ENCODE measurements at regions not wholly inside any gene's neighbourhood (a gene's known extent, or its start where the extent isn't known, plus 50 kb on each side); places are given as distances from the start of the nearest gene placed in this dataset.

DNA sequence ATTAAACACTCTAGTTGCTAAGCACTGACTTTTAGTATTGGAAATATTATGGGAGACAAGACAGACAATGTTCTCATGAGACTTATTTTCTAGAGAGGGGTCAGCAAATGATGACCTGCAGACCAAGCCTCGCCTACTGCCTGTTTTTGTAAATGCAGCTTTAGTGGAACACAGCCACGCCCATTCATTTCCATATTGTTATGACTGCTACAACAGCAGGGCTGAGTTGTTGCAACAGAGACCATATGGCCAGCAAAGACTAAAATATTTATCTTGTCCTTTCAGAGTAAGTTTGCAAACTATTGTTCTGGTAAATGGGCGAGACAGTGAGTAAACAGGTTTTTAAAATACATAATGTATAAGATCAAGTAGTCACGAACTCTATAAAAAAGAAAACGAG lies 570.2 kb downstream of the NTRK3 start:
- no peak for DNase-seq (ENCODE audit: low spot score in 2 of 2)
- intact Hi-C loops (cut with DNase I): no loop called here
- Histone ChIP-seq H3K9me3 (peaks cover 0 to 4% of the 10 kb centered on the region in 2 donors), H3K27ac (no peak overlapping the region), H3K27me3 (no peaks in the 10 kb centered on the region), H3K4me1 (no peaks in the 10 kb centered on the region), H3K36me3 (no peaks in the 10 kb centered on the region), H3K4me3 (no peak overlapping the region)
- TF ChIP-seq, protein P1, sequence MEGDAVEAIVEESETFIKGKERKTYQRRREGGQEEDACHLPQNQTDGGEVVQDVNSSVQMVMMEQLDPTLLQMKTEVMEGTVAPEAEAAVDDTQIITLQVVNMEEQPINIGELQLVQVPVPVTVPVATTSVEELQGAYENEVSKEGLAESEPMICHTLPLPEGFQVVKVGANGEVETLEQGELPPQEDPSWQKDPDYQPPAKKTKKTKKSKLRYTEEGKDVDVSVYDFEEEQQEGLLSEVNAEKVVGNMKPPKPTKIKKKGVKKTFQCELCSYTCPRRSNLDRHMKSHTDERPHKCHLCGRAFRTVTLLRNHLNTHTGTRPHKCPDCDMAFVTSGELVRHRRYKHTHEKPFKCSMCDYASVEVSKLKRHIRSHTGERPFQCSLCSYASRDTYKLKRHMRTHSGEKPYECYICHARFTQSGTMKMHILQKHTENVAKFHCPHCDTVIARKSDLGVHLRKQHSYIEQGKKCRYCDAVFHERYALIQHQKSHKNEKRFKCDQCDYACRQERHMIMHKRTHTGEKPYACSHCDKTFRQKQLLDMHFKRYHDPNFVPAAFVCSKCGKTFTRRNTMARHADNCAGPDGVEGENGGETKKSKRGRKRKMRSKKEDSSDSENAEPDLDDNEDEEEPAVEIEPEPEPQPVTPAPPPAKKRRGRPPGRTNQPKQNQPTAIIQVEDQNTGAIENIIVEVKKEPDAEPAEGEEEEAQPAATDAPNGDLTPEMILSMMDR (IDR thresholded peaks at IDR 0.05): no peak

DNA sequence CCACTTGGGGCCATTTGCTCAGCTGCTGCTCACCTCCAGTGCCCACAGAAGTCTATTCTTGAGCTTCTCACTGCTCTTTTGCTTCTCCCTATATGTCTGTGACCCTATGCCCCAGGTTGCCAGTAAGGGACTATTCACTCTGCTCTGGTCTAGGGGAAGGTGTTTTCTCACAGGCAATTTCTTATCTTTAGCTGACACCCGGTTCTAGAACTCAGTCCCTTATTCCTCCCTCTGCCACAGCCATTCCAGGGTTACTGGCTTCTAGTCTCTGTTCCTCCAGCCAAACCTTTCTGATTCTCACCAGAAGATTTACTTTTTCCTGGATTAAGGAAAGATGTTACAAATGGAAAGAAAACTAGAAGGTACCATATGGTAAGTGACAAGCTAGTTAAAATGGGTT lies 574.0 kb downstream of the NTRK3 start:
- intact Hi-C loops (cut with DNase I): no loop called here
- Histone ChIP-seq H3K36me3 (no peaks in the 10 kb centered on the region), H3K27me3 (no peaks in the 10 kb centered on the region), H3K4me1 (peaks cover 0 to 2% of the 10 kb centered on the region in 2 donors), H3K9me3 (no peaks in the 10 kb centered on the region), H3K27ac (no peak overlapping the region), H3K4me3 (no peak overlapping the region)
- DNase-seq (ENCODE audit: low spot score in 2 of 2): no peak
- TF ChIP-seq, protein P1 (IDR thresholded peaks at IDR 0.05): no peak

DNA sequence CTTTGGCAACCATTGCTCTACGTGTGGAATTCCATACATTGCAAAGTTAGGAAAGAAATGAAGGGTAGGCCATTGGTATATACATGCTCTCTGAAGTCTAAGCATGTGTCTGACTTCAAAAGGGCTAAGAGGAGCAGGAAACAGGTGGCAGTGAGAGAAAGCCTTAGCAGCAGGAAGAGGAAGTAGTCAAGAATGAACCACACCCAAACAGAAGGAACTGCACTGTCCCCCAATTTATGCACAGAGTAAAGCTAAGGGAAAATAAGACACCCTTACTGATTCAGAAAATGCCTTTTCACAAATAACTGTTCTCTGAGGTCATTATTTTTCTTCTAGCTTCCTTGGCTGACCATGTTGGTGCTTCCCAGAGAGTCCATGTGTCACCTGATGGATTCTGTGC lies 575.4 kb downstream of the NTRK3 start:
- no peak overlapping the region for H3K27ac ChIP-seq
- TF ChIP-seq, protein P1 (IDR thresholded peaks at IDR 0.05): no peak
- intact Hi-C loops (cut with DNase I): no loop called here
- no peaks in the 10 kb centered on the region for H3K36me3 ChIP-seq
- no peak overlapping the region for H3K4me3 ChIP-seq
- no peak for DNase-seq (ENCODE audit: low spot score in 2 of 2)
- peaks cover 0 to 2% of the 10 kb centered on the region in 2 donors for H3K4me1 ChIP-seq
- H3K27me3 ChIP-seq: no peaks in the 10 kb centered on the region
- H3K9me3 ChIP-seq: no peaks in the 10 kb centered on the region

DNA sequence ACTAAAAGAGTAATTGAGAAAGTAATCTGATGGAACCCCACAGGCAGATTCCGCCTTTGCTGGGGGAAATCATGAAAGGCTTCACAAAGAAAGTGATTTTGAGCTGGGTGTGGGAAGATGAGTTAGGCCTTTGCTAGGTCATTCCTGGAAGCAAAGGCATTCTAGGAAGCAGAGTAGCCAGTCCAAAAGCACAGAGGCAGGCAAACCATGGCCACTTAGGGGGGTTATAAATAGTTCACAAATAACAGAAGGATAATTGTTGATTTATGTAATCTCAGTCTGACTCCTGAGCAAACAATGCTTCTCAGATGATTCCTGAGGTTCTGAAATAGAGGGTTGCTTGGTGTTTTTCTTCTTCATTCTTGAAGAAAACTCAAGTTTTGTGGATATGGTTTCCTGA lies 576.3 kb downstream of the NTRK3 start:
- Histone ChIP-seq H3K27me3 (no peaks in the 10 kb centered on the region), H3K27ac (no peak overlapping the region), H3K9me3 (no peaks in the 10 kb centered on the region), H3K4me3 (no peak overlapping the region), H3K4me1 (peaks cover 0 to 2% of the 10 kb centered on the region in 2 donors), H3K36me3 (no peaks in the 10 kb centered on the region)
- intact Hi-C loops (cut with DNase I): no loop called here
- TF ChIP-seq, protein P1 (IDR thresholded peaks at IDR 0.05): no peak
- DNase-seq (ENCODE audit: low spot score in 2 of 2): no peak

DNA sequence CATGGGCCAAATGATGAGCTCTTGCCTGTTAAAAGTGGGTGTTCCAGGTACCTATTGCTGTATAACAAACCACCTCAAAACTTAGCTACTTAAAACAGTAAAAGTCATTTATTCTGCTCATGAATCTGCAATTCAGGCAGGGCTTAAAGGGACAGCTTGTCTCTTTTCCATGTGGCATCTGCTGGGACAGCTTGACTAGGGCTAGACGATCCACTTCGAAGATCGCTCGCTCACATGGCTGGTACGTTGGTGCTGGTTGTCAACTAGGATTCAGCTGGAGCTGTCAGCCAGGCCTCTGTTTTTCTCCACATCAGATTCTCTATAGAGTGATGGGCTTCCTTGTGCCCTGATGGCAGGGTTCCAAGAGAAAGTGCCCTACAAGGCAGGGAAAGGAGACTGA lies 581.3 kb downstream of the NTRK3 start:
- TF ChIP-seq, protein P1 (IDR thresholded peaks at IDR 0.05): no peak
- DNase-seq (ENCODE audit: low spot score in 2 of 2): no peak
- H3K27ac ChIP-seq: no peak overlapping the region
- no peaks in the 10 kb centered on the region for H3K27me3 ChIP-seq
- H3K36me3 ChIP-seq: no peaks in the 10 kb centered on the region
- H3K4me3 ChIP-seq: no peak overlapping the region
- H3K4me1 ChIP-seq: no peaks in the 10 kb centered on the region
- intact Hi-C loops (cut with DNase I): no loop called here
- H3K9me3 ChIP-seq: no peaks in the 10 kb centered on the region

Data from ascending aorta (tissue), 2 donors.